ENCODE measurements at regions not wholly inside any gene's neighbourhood (a gene's known extent, or its start where the extent isn't known, plus 50 kb on each side); places are given as distances from the start of the nearest gene placed in this dataset.

DNA sequence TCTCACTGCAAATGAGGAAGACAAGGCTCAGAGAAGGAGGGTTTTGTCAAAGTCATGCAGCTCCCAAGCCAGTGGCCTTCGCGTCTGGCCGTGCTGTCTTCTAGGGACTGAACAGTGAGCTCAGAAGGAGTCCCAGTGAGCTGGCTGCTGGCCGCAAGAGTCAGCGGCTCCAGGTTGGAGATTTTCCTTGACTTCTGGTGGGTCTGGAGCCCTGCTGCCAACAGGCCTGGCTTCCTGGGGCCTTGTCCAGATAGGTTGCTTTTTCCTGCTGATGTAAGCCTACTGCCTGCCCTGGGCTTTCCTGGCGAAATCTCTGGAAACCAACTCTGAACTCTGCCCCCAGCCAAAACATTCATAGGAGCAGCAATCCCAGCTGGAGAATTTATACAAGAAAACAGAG lies 272.7 kb upstream of the CADM1 start:
- Histone ChIP-seq H3K36me3 (no peaks in the 10 kb centered on the region), H3K4me1 (no peaks in the 10 kb centered on the region), H3K4me3 (no peak overlapping the region), H3K27ac (no peak overlapping the region), H3K9me3 (peaks cover 0 to 3% (median 0%) of the 10 kb centered on the region in 3 donors), H3K27me3 (no peaks in the 10 kb centered on the region)
- TF ChIP-seq POLR2AphosphoS5 (IDR thresholded peaks at IDR 0.05) (no peak), POLR2A (IDR thresholded peaks at IDR 0.05) (no peak), EP300 (IDR thresholded peaks at IDR 0.05) (no peak)
- ATAC-seq: no peak
- WGBS, 2 donors (ENCODE audit: low coverage in 1 of 2): 100% methylated on average over 1 of the region's 6 CpGs; no CpG with 5 or more reads in 1 of the 2 donors

DNA sequence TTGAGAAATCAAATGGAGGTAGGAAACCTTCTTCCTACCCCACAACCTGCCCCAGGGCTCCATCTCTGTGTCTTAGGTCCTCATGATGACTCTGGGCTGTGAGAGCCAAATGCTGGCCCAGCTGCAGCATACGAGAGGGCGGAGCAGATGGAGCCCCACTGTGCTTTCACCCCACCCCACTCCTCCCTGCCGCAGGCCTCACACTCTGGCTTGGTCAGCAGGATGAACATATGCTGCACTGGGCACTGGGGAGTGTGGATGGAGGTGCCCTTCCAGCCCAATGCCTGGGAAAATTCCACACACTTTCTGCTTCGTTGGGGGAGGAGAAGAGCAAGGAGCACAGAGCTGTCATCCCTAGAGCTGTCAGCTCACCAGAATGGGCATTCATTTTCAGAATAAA lies 271.6 kb upstream of the CADM1 start:
- 75 to 100% methylated on average over 1 to 4 of the region's 4 CpGs for WGBS, 2 donors (ENCODE audit: low coverage in 1 of 2)
- no peak for ATAC-seq
- Histone ChIP-seq H3K27ac (no peak overlapping the region), H3K4me3 (no peak overlapping the region), H3K27me3 (no peaks in the 10 kb centered on the region), H3K4me1 (no peaks in the 10 kb centered on the region), H3K9me3 (no peaks in the 10 kb centered on the region), H3K36me3 (no peaks in the 10 kb centered on the region)
- TF ChIP-seq EP300 (IDR thresholded peaks at IDR 0.05) (no peak), POLR2AphosphoS5 (IDR thresholded peaks at IDR 0.05) (no peak)
- TF ChIP-seq, protein P1, sequence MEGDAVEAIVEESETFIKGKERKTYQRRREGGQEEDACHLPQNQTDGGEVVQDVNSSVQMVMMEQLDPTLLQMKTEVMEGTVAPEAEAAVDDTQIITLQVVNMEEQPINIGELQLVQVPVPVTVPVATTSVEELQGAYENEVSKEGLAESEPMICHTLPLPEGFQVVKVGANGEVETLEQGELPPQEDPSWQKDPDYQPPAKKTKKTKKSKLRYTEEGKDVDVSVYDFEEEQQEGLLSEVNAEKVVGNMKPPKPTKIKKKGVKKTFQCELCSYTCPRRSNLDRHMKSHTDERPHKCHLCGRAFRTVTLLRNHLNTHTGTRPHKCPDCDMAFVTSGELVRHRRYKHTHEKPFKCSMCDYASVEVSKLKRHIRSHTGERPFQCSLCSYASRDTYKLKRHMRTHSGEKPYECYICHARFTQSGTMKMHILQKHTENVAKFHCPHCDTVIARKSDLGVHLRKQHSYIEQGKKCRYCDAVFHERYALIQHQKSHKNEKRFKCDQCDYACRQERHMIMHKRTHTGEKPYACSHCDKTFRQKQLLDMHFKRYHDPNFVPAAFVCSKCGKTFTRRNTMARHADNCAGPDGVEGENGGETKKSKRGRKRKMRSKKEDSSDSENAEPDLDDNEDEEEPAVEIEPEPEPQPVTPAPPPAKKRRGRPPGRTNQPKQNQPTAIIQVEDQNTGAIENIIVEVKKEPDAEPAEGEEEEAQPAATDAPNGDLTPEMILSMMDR (IDR thresholded peaks at IDR 0.05): no peak

DNA sequence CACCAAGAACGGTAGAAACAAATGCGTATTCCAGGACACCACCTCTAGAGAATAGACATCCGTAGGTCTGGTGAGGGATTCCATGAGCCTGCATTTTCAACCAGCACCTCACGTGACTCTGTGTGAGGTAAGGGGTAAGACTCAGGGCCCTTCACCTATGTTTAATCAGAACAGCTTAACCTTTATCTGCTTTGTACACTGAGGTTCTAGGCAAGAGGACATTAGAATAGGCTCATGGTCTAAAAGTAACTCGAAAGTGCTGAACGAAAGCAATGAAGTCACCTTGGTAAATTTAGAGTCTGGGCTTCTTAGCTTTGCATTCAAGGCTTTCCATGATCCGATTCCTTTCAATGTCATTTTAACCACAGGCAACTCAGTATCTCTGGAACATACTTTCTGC lies 270.5 kb upstream of the CADM1 start:
- Histone ChIP-seq H3K27me3 (no peaks in the 10 kb centered on the region), H3K36me3 (no peaks in the 10 kb centered on the region), H3K9me3 (no peaks in the 10 kb centered on the region), H3K4me1 (no peaks in the 10 kb centered on the region), H3K27ac (no peak overlapping the region), H3K4me3 (no peak overlapping the region)
- WGBS, 2 donors (ENCODE audit: low coverage in 1 of 2): 96 to 97% methylated on average over 6 to 7 of the region's 7 CpGs
- TF ChIP-seq POLR2AphosphoS5 (IDR thresholded peaks at IDR 0.05): no peak
- no peak for ATAC-seq

DNA sequence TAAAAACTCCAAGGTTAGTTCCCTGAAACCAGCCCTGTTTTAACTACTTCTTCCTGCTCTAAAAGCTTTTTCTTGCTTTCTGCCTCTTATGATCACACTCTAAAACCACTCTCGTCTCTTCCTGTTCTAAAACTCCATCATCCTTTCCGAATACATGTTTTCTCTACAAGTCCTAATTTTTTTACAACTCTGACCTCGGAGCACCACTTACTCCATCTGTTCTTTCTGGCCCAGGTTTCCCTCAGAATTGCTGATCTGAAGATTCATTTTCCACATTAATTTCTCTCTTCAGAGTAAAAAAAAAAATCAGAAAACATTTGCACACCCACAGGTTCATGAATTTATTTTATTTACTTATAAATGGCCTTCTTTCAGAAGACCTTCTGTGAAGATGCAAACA lies 265.7 kb upstream of the CADM1 start:
- no peaks in the 10 kb centered on the region for H3K9me3 ChIP-seq
- no peak overlapping the region for H3K4me3 ChIP-seq
- TF ChIP-seq, protein P1 (IDR thresholded peaks at IDR 0.05): no peak
- no peak for TF ChIP-seq EP300 (IDR thresholded peaks at IDR 0.05)
- no peak for TF ChIP-seq POLR2A (IDR thresholded peaks at IDR 0.05)
- TF ChIP-seq POLR2AphosphoS5 (IDR thresholded peaks at IDR 0.05): no peak
- H3K27ac ChIP-seq: no peak overlapping the region
- no peak for ATAC-seq
- WGBS, 2 donors (ENCODE audit: low coverage in 1 of 2): 73% methylated on average over 3 of the region's 3 CpGs; no CpG with 5 or more reads in 1 of the 2 donors
- H3K27me3 ChIP-seq: no peaks in the 10 kb centered on the region
- no peaks in the 10 kb centered on the region for H3K36me3 ChIP-seq
- no peaks in the 10 kb centered on the region for H3K4me1 ChIP-seq

DNA sequence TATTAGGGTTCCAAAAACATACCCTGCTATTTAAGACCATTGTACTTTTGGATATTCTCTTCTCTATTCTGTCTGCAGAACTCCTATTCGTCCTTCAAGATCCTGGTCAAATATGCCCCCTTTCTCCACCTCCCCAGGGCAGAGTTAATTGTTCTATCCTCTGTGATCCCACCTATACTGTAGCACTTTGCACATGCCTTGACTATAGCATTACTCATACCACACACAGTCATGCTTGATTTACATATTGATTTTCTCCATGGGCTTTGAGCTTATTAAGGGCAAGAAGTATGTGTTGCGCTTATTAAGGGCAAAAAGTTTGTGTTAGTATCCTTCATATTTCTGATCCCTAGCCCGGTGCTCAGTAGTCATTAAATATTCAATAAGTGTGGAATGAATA lies 263.7 kb upstream of the CADM1 start:
- no peak overlapping the region for H3K4me3 ChIP-seq
- no peak for ATAC-seq
- H3K27me3 ChIP-seq: no peaks in the 10 kb centered on the region
- H3K9me3 ChIP-seq: no peaks in the 10 kb centered on the region
- 87% methylated on average over 3 of the region's 3 CpGs for WGBS, 2 donors (ENCODE audit: low coverage in 1 of 2)
- no peaks in the 10 kb centered on the region for H3K4me1 ChIP-seq
- TF ChIP-seq POLR2AphosphoS5 (IDR thresholded peaks at IDR 0.05): no peak
- TF ChIP-seq EP300 (IDR thresholded peaks at IDR 0.05): no peak
- no peak for TF ChIP-seq POLR2A (IDR thresholded peaks at IDR 0.05)
- TF ChIP-seq, protein P1 (IDR thresholded peaks at IDR 0.05): no peak
- no peak overlapping the region for H3K27ac ChIP-seq
- no peaks in the 10 kb centered on the region for H3K36me3 ChIP-seq

DNA sequence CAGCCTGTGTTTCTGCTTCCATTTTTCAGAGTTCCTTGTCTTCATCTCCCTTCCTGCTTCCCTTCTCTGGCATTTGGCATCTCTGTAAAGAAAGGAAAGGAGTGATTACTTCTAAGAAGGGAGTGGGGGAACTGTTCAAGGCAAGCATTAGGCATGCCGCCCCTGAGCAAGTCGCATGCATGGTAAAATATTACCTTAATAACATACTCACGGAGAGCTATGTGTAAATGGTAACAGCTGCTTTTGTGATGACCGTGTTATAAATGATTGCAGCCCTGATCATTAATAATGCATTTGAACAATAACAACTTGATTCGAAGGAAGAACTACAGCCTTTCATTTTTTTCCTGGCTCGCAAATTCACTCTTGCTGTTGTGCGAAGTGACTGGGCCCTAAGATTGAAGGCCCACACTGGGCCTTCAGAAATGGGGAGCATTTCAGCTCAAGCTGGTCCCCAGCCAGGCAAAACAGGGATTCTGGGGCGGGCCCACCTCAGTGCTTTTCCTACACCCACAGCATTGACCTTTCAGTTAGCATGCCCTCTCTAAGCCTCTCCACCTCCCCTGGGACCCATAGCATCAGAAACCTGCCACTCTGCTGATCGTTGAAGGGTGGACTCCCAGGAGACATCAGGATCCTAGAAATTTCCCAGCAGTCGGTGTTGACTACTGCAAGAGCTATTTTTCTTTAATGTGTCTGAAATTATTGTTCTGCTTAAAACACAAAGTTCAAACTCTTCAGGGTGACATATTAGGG lies 263.0 kb upstream of the CADM1 start:
- WGBS, 2 donors (ENCODE audit: low coverage in 1 of 2): 52 to 64% methylated on average over 7 to 9 of the region's 10 CpGs

More for the DNA sequence above, 263.0 kb upstream of the CADM1 start:
- no peak for ATAC-seq
- Histone ChIP-seq H3K4me3 (no peak overlapping the region), H3K27me3 (no peaks in the 10 kb centered on the region), H3K36me3 (no peaks in the 10 kb centered on the region), H3K9me3 (no peaks in the 10 kb centered on the region), H3K27ac (no peak overlapping the region), H3K4me1 (no peaks in the 10 kb centered on the region)
- no peak for TF ChIP-seq POLR2AphosphoS5 (IDR thresholded peaks at IDR 0.05)
- TF ChIP-seq, protein P1 (IDR thresholded peaks at IDR 0.05): no peak
- no peak for TF ChIP-seq EP300 (IDR thresholded peaks at IDR 0.05)
- TF ChIP-seq POLR2A (IDR thresholded peaks at IDR 0.05): no peak

All from gastroesophageal sphincter (tissue), 4 donors.